ENCODE measurements at regions not wholly inside any gene's neighbourhood (a gene's known extent, or its start where the extent isn't known, plus 50 kb on each side); places are given as distances from the start of the nearest gene placed in this dataset.

DNA sequence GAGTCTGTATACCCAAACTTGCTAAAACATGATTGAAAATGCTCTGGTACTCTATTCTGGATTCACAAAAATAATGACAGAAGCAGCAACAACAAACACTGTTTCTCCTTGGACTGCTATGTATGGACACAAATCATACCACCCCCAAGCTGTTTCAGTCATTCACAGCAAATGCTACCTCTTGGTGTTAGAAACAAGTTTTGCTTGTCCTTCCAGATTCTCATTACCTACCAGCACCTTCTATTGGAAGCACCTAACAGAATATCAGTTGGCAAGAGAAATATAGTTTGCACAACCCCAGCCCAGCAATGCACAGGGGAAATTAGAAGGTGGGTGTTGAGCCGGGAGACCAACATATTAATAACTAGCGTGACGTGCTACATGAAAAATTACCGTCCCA is 1950.9 kb downstream of the C4orf33 start:
- no peak overlapping the region for H3K4me3 ChIP-seq (ENCODE audit: low read depth, low read length)
- no peak for TF ChIP-seq CTCF (IDR thresholded peaks at IDR 0.05; ENCODE audit: insufficient read depth, low read length)
- DNase-seq (ENCODE audit: low read depth): no peak

DNA sequence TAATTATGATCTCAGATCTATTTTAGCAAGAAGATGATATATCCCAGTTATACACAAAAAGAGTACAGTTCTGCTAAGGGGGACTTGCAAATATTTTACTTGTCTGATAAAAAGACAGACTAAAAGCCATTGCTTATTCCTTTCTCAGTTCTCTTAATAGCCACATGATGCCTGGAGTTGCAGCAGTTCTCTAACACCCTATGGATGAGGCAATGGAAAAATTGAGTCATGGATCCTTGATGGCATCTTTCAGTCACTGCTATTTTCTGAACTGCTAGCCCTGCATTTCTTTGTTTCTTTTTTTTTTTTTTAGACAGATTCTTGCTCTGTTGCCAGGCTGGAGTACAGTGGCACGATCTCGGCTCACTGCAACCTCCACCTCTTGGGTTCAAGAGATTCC is 1956.7 kb downstream of the C4orf33 start:
- TF ChIP-seq CTCF (IDR thresholded peaks at IDR 0.05; ENCODE audit: insufficient read depth, low read length): no peak
- no peak for DNase-seq (ENCODE audit: low read depth)
- H3K4me3 ChIP-seq (ENCODE audit: low read depth, low read length): no peak overlapping the region

DNA sequence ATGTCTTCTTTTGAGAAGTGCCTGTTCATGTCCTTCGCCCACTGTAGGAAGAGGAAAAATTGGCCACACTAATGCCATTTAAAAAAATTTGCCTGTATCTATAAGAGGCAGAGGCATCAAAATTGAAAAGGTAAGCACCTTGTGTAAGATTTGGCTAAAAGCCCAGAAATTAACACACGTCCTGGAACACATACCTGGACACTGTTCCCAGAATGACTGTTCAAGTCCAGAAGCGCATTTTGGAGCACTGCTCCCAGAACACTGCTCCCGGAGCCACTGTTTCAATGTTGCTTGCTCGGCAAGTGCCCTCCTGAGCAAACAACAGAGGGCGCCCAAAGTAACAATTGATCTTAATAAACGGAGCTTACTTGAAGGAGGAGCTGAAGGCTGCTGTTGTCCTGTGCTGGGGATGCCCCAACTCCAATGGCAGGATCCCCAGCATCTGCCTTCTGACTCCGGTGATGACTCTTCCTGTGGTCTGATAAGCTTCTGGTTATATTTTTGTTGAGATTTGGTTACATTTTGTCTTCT is 1958.6 kb downstream of the C4orf33 start:
- no peak for TF ChIP-seq CTCF (IDR thresholded peaks at IDR 0.05; ENCODE audit: insufficient read depth, low read length)
- no peak overlapping the region for H3K4me3 ChIP-seq (ENCODE audit: low read depth, low read length)
- DNase-seq (ENCODE audit: low read depth): no peak

DNA sequence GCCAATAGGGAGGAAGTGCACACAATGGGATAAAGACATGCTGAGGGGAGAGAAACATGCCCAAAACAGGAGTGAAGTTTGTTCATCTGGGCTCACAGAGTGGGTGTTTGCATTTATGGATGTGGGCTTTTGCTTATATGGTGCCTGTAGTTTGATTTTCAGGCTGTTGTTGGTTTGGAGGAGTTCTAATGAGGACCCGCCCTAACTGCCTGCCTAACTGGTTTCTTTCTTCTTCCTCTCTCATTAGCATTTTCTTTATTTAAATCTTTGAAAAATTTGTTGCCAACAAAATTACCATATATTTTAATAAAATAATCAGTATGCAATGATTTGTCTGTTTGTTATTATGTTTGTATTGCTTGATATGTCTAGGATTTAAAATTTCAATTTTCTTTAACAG is 1965.8 kb downstream of the C4orf33 start:
- no peak overlapping the region for H3K4me3 ChIP-seq (ENCODE audit: low read depth, low read length)
- TF ChIP-seq CTCF (IDR thresholded peaks at IDR 0.05; ENCODE audit: insufficient read depth, low read length): no peak
- DNase-seq (ENCODE audit: low read depth): no peak

- H3K4me3 ChIP-seq (ENCODE audit: low read depth, low read length): no peak overlapping the region
- TF ChIP-seq CTCF (IDR thresholded peaks at IDR 0.05; ENCODE audit: insufficient read depth, low read length): no peak
- DNase-seq (ENCODE audit: low read depth): no peak
Observed at GRCh38 chr4:131063878-131064277, 1967.9 kb downstream of the C4orf33 start.

GRCh38 chr4:131081069-131081468 is 1985.1 kb downstream of the C4orf33 start:
- no peak for DNase-seq (ENCODE audit: low read depth)
- TF ChIP-seq CTCF (IDR thresholded peaks at IDR 0.05; ENCODE audit: insufficient read depth, low read length): no peak
- no peak overlapping the region for H3K4me3 ChIP-seq (ENCODE audit: low read depth, low read length)

DNA sequence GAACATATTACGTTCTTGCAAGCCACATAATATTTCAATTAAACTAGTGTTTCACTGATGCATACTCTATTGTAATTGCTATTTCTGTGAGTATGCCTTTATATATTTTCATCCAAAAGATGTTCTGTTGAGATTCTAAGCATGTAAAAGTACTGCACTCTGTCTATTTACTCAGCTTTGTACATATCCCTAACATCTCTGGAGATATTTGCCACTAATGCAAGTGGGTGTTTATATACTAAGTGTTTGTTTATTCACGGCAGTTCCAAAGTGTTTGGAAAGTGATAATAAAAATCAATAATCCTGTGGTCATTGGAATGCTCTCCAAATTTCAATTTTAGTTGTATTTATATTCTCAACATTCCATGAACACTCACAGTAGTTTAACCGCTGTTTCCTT is 1989.0 kb downstream of the C4orf33 start:
- DNase-seq (ENCODE audit: low read depth): no peak
- no peak for TF ChIP-seq CTCF (IDR thresholded peaks at IDR 0.05; ENCODE audit: insufficient read depth, low read length)
- H3K4me3 ChIP-seq (ENCODE audit: low read depth, low read length): no peak overlapping the region
